SK-N-SH (cell line): ENCODE measurements at regions not wholly inside any gene's neighbourhood (a gene's known extent, or its start where the extent isn't known, plus 50 kb on each side); places are given as distances from the start of the nearest gene placed in this dataset.

Experiments used
- CTCF ChIA-PET: fragments of 300-600, 350-600 bp; formaldehyde crosslinking; extraction: SDS; loops from one replicate; lab custom pipeline; 2021; lab: Yijun Ruan, JAX
- POLR2A ChIA-PET: fragments of 350-600 bp; sonication (Branson Sonifier 250); formaldehyde crosslinking; extraction: SDS; loops from one replicate; lab custom pipeline; 2020; ENCODE audit warnings: antibody characterized with exemption, inconsistent platforms; lab: Yijun Ruan, JAX
- DNase-seq: peaks from one replicate; pipeline ENCODE4 v3.0.0; 2012
- H2AFZ ChIP-seq: fragments of 200-600 bp; sonication (generic); 2 replicates; pipeline ENCODE4 v1.8.1; 2016; ENCODE audit warnings: antibody characterized with exemption, mild to moderate bottlenecking, low read depth
- H3F3A ChIP-seq: fragments of 200-600 bp; sonication (generic); replicated peaks from 2 replicates; pipeline ENCODE3; 2016; ENCODE audit warnings: antibody characterized with exemption, mild to moderate bottlenecking; ENCODE audit not compliant: insufficient read depth
- H3K27ac ChIP-seq, 2 experiments: fragments of 200-500 bp in 1 of 2; fragments of 200-600 bp in 1 of 2; sonication (Bioruptor generic) in 1 of 2; sonication (generic), shearing (Covaris generic) in 1 of 2; 2 replicates each; pipeline versions ENCODE4 v1.5.1 to v1.6.1; 2014 to 2016; ENCODE audit warnings: low read depth in 2 of 2, inconsistent platforms in 1 of 2, low read length in 1 of 2, mild to moderate bottlenecking in 1 of 2, mixed read lengths in 1 of 2
- H3K27me3 ChIP-seq: fragments of 200-600 bp; sonication (generic), shearing (Covaris generic); 2 replicates; pipeline ENCODE4 v1.6.1; 2016; ENCODE audit warnings: mixed run types; ENCODE audit not compliant: insufficient read depth
- H3K36me3 ChIP-seq, 2 experiments: fragments of 200-500 bp in 1 of 2; fragments of 200-600 bp in 1 of 2; sonication (Bioruptor generic) in 1 of 2; sonication (generic) in 1 of 2; replicated peaks in 1 of 2; 2 replicates each; pipeline versions ENCODE3 to v1.5.1; 2014 to 2016; ENCODE audit warnings: low read length in 1 of 2, mild to moderate bottlenecking in 1 of 2; ENCODE audit not compliant: insufficient read depth in 2 of 2, control insufficient read depth in 1 of 2
- H3K4me1 ChIP-seq, 2 experiments: fragments of 200-500 bp in 1 of 2; fragments of 200-600 bp in 1 of 2; sonication (Bioruptor generic) in 1 of 2; sonication (generic), shearing (Covaris generic) in 1 of 2; 2 replicates each; pipeline versions ENCODE4 v1.5.1 to v1.6.1; 2014 to 2016; ENCODE audit warnings: low read depth in 1 of 2, low read length in 1 of 2, mixed run types in 1 of 2; ENCODE audit not compliant: insufficient read depth in 2 of 2, control insufficient read depth in 1 of 2
- H3K4me2 ChIP-seq: fragments of 200-600 bp; sonication (generic), shearing (Covaris generic); 2 replicates; pipeline ENCODE4 v1.6.1; 2017; ENCODE audit warnings: mixed run types
- H3K4me3 ChIP-seq, 2 experiments: fragments of 200-500 bp in 1 of 2; fragments of 200-600 bp in 1 of 2; sonication (Bioruptor generic) in 1 of 2; sonication (generic), shearing (Covaris generic) in 1 of 2; 2 replicates each; pipeline versions ENCODE4 v1.5.1 to v1.8.1; 2014 to 2016; ENCODE audit warnings: low read depth in 2 of 2, inconsistent platforms in 1 of 2, low read length in 1 of 2, mild to moderate bottlenecking in 1 of 2, mixed read lengths in 1 of 2, moderate library complexity in 1 of 2
- H3K79me2 ChIP-seq: fragments of 200-600 bp; sonication (generic); 2 replicates; pipeline ENCODE4 v1.8.1; 2017; ENCODE audit warnings: mild to moderate bottlenecking; ENCODE audit not compliant: insufficient read depth
- H3K9ac ChIP-seq: fragments of 200-600 bp; sonication (generic); 2 replicates; pipeline ENCODE4 v1.6.1; 2017; ENCODE audit warnings: mixed run types
- H3K9me2 ChIP-seq: fragments of 200-600 bp; sonication (generic); 2 replicates; pipeline ENCODE4 v1.6.1; 2017; ENCODE audit warnings: mixed run types
- H3K9me3 ChIP-seq: fragments of 200-600 bp; sonication (generic); 2 replicates; pipeline ENCODE4 v1.6.1; 2017; ENCODE audit warnings: mixed run types, mild to moderate bottlenecking, moderate library complexity
- H4K20me1 ChIP-seq: fragments of 200-600 bp; sonication (generic); 2 replicates; pipeline ENCODE4 v1.6.1; 2017; ENCODE audit warnings: mild to moderate bottlenecking, mixed run types; ENCODE audit not compliant: insufficient read depth
- ELF1 ChIP-seq: IDR thresholded peaks from 2 replicates; pipeline ENCODE4 v1.4.0; 2012
- EP300 ChIP-seq, 2 experiments: IDR thresholded peaks; 2 replicates each; pipeline versions ENCODE4 v1.4.0 to v1.6.1; 2012; ENCODE audit warnings: borderline replicate concordance in 1 of 2, low read depth in 1 of 2, low read length in 1 of 2
- EZH2phosphoT487 ChIP-seq: fragments of 200-600 bp; sonication (generic); IDR thresholded peaks from 2 replicates; pipeline ENCODE4 v1.6.1; 2017; ENCODE audit warnings: low read depth, mixed run types, mild to moderate bottlenecking, antibody characterized with exemption, moderate library complexity, borderline replicate concordance
- FOSL2 ChIP-seq: IDR thresholded peaks from 2 replicates; pipeline ENCODE4 v1.4.0; 2012; ENCODE audit warnings: low read depth, mild to moderate bottlenecking, moderate library complexity, borderline replicate concordance
- FOXJ3 ChIP-seq: sonication (generic); formaldehyde crosslinking; IDR thresholded peaks from 2 replicates; pipeline ENCODE4 v1.5.1; 2020; ENCODE audit warnings: mild to moderate bottlenecking, missing genetic modification reagents
- GATA2 ChIP-seq: sonication (generic); formaldehyde crosslinking; IDR thresholded peaks from 2 replicates; pipeline ENCODE4 v1.5.0; 2020; ENCODE audit warnings: mild to moderate bottlenecking, missing genetic modification reagents
- MEF2A ChIP-seq: IDR thresholded peaks from 2 replicates; pipeline ENCODE4 v1.4.0; 2012; ENCODE audit warnings: low read depth, borderline replicate concordance
- MXI1 ChIP-seq: IDR thresholded peaks from 2 replicates; pipeline ENCODE4 v1.6.1; 2012; ENCODE audit warnings: mild to moderate bottlenecking, low read depth, low read length, improper control_type of control experiment
- NFIC ChIP-seq: IDR thresholded peaks from 2 replicates; pipeline ENCODE4 v1.4.0; 2012; ENCODE audit warnings: borderline replicate concordance
- NRF1 ChIP-seq: IDR thresholded peaks from 2 replicates; pipeline ENCODE4 v1.6.1; 2012; ENCODE audit warnings: low read depth, mild to moderate bottlenecking, low read length
- POLR2AphosphoS5 ChIP-seq: IDR thresholded peaks from 2 replicates; pipeline ENCODE4 v1.6.1; 2012; ENCODE audit warnings: low read depth, low read length
- RAD21 ChIP-seq: IDR thresholded peaks from 2 replicates; pipeline ENCODE4 v1.6.1; 2012; ENCODE audit warnings: mild to moderate bottlenecking, low read length
- RCOR1 ChIP-seq: fragments of 150-350 bp; IDR thresholded peaks from 2 replicates; pipeline ENCODE4 v1.6.1; 2017; ENCODE audit warnings: antibody characterized with exemption, low read length
- RFX5 ChIP-seq: IDR thresholded peaks from 2 replicates; pipeline ENCODE4 v1.6.1; 2012; ENCODE audit warnings: mild to moderate bottlenecking, improper control_type of control experiment, low read length
- RXRA ChIP-seq: IDR thresholded peaks from 2 replicates; pipeline ENCODE4 v1.4.0; 2012; ENCODE audit warnings: low read depth, mild to moderate bottlenecking, borderline replicate concordance
- SMC3 ChIP-seq: IDR thresholded peaks from 2 replicates; pipeline ENCODE4 v1.6.1; 2012; ENCODE audit warnings: low read depth, low read length, improper control_type of control experiment
- TAF1 ChIP-seq: IDR thresholded peaks from 2 replicates; pipeline ENCODE4 v1.6.1; 2012; ENCODE audit warnings: low read depth, mild to moderate bottlenecking, low read length, moderate library complexity, borderline replicate concordance
- TEAD4 ChIP-seq: IDR thresholded peaks from 2 replicates; pipeline ENCODE4 v1.4.0; 2012; ENCODE audit warnings: mild to moderate bottlenecking, borderline replicate concordance; ENCODE audit not compliant: insufficient read depth
- WGBS: methylation state at CpG from one replicate; pipeline ENCODE4 v1.1.6; 2017; ENCODE audit warnings: low lambda C conversion rate; 5-methylcytosine and 5-hydroxymethylcytosine counted together
- TF ChIP-seq, protein P1 (sequence below): IDR thresholded peaks from 2 replicates; pipeline ENCODE4 v1.4.0; 2012; ENCODE audit warnings: low read depth, borderline replicate concordance

DNA sequence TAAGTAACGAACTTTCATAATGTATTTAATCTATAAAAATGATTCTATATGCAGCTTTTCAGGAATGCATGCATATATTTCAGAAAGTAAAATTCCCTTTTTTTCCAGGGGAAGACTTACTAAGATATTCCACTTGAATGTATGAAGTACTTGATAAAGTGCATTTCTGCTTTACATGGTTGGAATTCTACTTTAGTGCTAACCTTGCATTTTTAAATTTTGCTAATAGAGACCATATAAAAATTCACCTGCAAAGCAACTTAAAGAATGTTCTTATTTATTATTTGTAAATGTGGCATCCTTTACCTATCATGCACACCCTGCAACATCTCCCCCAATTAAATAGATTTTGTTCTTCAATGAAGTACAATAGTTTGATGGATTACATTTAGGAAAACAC is 392.8 kb downstream of the KCNJ2 start:
- WGBS, result 41% methylated on average over 1 of the region's 1 CpG
- no peak overlapping the region for H3K9ac ChIP-seq
- no peak for TF ChIP-seq RFX5
- TF ChIP-seq EZH2phosphoT487, result no peak
- TF ChIP-seq, protein P1, sequence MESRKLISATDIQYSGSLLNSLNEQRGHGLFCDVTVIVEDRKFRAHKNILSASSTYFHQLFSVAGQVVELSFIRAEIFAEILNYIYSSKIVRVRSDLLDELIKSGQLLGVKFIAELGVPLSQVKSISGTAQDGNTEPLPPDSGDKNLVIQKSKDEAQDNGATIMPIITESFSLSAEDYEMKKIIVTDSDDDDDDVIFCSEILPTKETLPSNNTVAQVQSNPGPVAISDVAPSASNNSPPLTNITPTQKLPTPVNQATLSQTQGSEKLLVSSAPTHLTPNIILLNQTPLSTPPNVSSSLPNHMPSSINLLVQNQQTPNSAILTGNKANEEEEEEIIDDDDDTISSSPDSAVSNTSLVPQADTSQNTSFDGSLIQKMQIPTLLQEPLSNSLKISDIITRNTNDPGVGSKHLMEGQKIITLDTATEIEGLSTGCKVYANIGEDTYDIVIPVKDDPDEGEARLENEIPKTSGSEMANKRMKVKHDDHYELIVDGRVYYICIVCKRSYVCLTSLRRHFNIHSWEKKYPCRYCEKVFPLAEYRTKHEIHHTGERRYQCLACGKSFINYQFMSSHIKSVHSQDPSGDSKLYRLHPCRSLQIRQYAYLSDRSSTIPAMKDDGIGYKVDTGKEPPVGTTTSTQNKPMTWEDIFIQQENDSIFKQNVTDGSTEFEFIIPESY, result no peak
- TF ChIP-seq GATA2, result no peak
- TF ChIP-seq FOSL2, result no peak
- no peak for TF ChIP-seq NRF1
- no peak for TF ChIP-seq RCOR1
- no peak for TF ChIP-seq MXI1
- TF ChIP-seq TAF1, result no peak
- no peak for TF ChIP-seq SMC3
- TF ChIP-seq MEF2A, result no peak
- no peak for TF ChIP-seq RXRA
- no peak for TF ChIP-seq FOXJ3 (CRISPR knock-in tag)
- no peak for TF ChIP-seq NFIC
- TF ChIP-seq POLR2AphosphoS5, result no peak
- TF ChIP-seq ELF1, result no peak
- TF ChIP-seq RAD21, result no peak
- no peak for TF ChIP-seq EP300 (IDR thresholded peaks at IDR 0.05; ENCODE audit: borderline replicate concordance in 1 of 2, low read depth in 1 of 2, low read length in 1 of 2)
- TF ChIP-seq TEAD4, result no peak
- TF ChIP-seq, all 33 proteins: peak for 0
- Histone ChIP-seq H3K9me2 (no peaks in the 10 kb centered on the region), H3K4me2 (no peak overlapping the region), H3F3A (no peaks in the 10 kb centered on the region), H3K27ac (no peak overlapping the region), H3K36me3 (no peaks in the 10 kb centered on the region), H3K79me2 (no peaks in the 10 kb centered on the region), H3K4me1 (peaks cover 0 to 4% of the 10 kb centered on the region in 2 experiments; a peak in 2 of 4 replicates), H4K20me1 (no peaks in the 10 kb centered on the region), H3K27me3 (no peaks in the 10 kb centered on the region), H3K4me3 (no peak overlapping the region), H3K9me3 (no peaks in the 10 kb centered on the region), H2AFZ (no peak overlapping the region)
- ChIA-PET POLR2A (no interaction called here), CTCF (interaction anchor here (1.1 to 1.7 kb wide), 3 partner anchors 9 to 993 kb away, joined by 4 to 9 read pairs (median 6); no protein-coding TSS in a partner anchor)
- no peak for DNase-seq
